ENCODE measurements at regions not wholly inside any gene's neighbourhood (a gene's known extent, or its start where the extent isn't known, plus 50 kb on each side); places are given as distances from the start of the nearest gene placed in this dataset.

GRCh38 chr1:5264476-5264875, 610.1 kb downstream of the AJAP1 start:
- no peak for DNase-seq

- DNase-seq: no peak
Measured at GRCh38 chr1:5256793-5257192, 602.4 kb downstream of the AJAP1 start.

DNA sequence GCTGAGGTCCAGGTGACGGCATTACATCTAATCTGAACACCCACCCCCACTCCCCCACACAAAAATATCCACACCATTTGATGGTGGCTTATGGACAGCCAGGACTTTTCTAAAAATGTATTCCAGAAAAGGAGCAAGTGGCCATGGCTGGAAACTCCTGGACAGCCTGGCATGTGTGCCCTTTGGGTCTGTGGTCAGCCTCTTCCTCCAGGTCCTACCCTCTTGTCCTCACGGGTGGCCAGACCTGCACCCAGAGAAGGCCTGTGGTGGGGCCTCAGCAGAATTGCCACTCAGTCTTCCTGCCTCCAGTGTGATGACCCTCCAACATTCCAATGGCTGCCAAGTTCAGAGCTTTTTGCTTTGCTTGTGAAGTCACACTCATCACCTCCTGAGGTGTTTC, 600.6 kb downstream of the AJAP1 start:
- DNase-seq: no peak

DNA sequence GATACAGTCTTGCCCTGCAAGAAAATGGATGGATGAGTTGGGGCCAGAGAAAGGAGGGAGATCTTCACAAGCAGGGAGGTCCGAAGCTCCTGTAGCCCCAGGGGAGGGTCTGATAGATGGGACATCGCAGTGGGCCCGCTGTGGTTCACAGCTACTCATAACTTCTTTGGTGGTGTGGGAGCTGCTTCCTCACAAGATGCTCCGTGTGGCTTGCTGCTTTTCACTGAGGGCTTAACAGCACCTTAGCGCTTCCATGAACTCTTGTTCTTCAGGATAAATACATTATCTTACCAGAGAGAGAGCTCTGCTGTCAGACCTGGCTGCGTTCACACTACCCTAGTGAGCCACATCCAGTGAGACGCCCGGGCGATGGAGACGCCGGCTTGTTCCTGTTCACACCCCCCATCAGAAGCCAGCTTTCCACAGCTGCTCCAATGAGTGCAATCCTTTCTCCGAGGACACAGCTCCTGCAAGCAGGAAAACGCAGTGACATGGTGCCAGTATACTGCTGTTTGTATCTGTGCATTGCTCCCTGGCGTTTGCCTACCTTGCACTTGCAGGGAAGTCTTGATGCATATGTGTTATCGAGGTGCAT, 599.8 kb downstream of the AJAP1 start:
- no peak for DNase-seq

GRCh38 chr1:5253036-5253435, 598.6 kb downstream of the AJAP1 start:
- no peak for DNase-seq

GRCh38 chr1:5250336-5250735, 595.9 kb downstream of the AJAP1 start:
- DNase-seq: no peak

- no peak for DNase-seq
Measured at GRCh38 chr1:5245348-5245747, 590.9 kb downstream of the AJAP1 start.

DNA sequence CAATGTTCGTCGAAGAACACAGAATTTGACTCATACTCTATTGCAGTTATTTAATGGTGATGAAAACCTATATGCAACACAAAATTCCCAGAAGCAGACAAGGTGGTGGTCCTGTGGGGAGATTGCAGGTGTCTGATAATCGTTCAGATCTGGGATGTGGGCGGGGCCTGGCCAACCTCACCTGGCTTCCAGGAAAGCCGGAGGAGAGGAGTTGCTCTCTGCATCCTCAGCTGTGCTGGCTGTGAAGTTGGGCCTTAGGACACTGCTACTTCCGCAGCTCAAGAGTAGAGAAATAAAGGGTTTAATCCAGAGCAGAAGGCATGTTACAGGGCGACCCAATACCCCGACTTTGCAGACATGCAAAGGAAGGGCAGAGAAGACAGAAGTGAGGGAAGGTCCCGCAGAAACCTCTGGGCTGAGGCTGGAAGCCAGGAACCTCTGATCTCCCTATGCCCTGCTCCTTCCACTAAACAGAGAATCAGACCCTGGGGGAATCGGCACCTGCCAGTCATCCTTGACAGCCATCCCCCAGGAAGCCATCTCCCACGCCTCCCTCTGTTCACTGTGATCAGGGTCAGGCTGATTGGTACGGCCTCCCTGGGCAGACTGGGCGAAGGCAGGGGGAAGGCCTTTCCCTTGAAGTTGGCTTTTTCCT, 590.3 kb downstream of the AJAP1 start:
- DNase-seq: no peak

DNA sequence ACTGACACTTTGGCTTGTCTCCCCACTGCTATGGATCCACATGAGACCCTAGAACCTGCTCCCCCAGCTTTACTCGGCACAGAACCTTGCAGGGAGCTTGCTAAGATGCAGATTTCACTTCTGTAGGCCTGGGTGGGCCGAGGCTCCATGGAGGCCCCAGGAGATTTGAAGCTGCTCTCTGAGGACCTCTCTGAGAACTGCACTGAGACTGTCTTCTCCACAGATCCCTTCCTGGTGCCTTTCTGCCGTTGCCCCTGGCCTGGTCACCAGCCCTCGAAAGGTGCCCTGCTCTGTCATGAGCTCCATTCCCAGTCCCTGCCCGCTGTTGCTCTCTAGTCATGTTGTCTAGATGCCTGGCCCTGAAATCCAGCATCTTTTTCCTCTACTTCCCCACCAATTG, 588.4 kb downstream of the AJAP1 start:
- DNase-seq: no peak

- DNase-seq: no peak
Measured at GRCh38 chr1:5239911-5240310, 585.5 kb downstream of the AJAP1 start.

DNA sequence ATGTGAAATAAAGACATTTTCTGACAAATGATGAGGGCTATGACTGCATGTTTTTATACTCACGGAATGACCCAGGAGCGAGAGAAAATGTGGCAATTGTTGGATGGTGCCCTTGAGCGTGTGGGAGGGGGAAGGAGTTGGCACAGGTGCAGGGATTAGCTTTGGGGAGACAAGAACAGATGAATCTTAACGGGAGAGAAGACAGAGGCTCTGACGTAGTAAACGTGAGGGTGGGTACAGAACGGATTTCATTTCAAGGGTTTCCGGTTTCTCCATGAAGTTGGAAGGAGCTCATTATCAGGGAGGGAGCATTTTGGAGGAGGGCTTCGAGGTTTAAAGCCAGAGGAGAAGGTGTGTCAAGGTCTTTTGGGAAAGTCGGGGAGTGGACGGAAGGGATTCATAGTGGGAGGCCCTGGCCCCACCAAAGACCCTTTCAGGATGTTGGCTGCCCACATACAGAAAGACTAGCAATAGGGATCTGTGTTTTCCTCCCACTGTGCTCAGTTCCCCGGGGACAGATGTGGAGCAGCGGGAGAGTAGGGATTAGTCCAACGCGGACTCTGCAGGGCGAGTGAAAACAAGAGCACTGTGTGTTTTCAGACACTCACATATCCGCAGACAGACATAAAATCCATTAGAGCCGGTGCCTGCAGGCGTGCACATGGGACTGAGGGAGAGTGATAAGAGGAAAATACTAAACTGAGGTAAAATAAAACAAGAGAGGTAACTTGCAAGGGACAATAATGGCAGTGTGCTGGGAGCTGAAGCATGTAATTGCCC, 584.1 kb downstream of the AJAP1 start:
- DNase-seq: no peak

DNA sequence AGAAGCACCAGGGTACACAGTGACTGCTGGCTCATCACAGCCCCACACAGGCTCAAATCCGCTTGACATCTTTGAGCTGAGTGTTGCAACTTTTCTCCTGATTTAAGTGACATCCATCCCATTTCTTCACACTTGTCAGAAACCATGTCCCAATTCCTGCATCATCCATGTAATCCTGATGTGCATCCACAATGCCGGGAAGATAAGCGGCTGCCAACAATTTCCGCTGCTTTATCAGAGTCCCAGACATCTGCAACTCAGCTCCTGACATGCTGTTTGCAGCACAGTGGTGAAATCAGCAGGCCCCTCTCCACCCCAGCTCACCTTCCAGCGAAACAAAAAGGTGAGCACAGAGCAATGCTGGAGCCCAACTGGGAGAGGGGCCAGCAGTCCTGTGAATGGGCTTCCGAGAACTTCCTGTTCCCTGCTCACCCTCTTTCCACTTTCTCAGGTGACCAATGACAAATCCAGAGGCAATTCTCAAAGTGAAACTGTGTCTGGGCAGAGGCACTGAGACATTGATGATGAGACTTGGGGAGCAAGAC, 581.0 kb downstream of the AJAP1 start:
- DNase-seq: no peak

DNA sequence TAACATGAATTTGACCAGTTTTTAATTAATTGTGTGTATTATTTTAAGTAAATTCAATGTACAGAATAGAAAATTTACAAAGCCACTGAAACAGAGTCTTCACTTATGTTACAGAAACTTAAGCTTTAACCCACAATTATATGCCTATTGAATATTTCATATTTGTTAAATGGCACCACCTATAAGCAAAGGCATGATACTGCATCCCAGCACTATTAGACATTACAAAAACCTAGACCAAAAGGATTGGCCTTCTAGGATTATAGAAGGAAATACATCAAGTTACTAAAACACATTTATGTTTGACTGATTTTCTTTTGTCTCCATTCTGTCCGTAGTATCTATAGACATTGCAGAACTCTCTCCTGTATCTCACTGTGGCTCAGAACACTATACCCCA, 578.1 kb downstream of the AJAP1 start:
- no peak for DNase-seq

DNA sequence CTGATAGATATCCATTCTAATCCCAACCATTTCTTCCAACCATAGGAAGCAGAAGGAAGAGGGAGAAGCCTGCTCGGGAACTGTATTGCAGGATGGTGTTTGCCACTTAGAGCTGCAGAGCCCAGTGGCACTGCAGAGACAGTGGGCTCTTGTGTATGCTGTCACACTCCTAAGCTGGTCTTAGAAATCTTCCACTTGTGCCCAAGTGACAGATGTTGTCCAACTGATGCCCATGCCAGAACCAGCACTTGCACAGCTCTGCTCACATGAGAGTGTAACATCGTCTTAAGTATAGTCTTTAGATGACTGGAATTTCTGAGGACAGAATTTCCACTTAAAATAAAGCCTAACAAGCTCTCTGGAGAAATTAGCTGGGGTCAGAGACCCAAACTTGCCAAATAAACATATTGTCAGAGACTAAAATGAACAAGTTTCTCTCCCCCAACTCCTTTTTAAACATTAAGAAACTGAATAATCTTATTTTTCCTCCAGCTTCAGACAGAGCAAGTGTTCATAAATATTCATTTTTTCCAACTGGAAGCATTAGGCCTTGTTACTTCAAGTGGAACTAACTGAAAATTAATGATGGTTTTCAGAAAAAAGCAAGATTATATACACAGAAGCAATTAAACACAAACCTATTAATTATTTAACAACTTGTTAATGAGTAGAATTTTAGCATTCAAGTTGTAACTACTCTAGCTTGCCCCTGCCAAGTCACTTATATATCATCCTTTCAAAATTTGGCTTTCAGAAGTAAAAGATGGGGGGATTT, 577.3 kb downstream of the AJAP1 start:
- no peak for DNase-seq

- DNase-seq: no peak
Measured at GRCh38 chr1:5227114-5227513, 572.7 kb downstream of the AJAP1 start.

DNA sequence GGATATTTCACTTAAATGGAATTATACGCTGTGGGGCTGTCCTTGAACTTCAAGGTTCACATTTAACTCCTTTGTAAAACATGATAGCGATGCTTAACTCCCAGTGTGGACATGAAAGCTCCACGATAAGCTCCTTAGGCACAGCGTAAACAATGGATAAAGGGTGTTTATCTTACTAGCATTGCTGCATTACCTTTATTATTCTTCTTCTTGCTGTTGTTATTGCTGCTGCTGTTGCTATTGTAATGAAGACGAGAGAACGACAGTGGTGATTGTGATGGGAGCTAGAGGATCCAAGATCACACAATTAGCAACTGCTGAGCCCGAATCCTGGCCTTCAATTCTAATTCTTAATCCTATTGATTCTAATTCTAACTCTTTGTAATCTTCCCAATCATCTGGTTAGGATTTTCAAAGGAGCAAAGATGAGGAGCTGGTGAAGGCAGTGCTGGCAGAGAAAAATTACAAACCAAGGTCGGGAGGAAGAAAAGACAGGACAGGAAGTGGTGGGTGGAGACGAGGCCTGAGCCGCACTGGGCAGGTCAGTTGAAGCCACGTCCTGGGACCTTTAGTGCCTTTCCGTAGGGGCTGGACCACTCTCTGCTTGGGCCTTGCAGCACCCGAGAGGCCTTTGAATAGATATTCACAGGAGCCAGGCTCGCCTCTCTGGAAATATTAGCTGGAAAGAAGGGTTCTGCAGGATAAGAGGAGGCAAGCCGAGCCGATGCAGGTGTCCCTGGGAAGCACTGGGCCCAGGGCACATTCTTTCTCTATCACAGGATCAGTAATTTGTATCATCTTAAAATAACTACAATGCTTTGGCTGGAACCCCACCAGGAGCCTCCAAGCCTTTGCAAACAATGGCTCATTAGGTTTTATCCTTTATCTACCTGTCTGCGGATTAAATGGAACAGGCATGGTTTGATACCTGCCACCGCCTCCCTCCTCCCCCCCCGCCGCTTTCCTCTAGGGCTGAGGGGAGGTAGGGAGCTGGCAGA, 571.6 kb downstream of the AJAP1 start:
- DNase-seq: no peak

- no peak for DNase-seq
Measured at GRCh38 chr1:5223206-5223605, 568.8 kb downstream of the AJAP1 start.

DNA sequence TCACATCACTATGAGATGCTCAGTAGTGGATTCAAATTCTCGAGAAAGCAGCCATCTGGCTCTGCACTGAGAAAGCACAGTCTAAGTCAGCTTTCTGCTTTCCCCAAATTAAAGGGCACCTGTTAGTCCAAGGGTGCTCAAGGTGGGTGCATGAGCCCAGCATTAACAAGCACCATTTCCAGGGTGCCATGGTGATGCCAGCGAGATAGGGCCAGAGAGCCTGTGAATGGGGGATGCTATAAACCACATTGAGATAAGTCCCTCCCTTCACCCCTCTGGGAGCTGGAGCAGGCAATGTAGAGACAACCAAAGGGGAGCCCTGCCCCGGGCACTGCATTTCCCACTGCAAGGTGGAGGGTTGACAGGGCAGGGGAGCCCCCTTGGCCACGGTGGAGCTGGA, 568.2 kb downstream of the AJAP1 start:
- no peak for DNase-seq

DNA sequence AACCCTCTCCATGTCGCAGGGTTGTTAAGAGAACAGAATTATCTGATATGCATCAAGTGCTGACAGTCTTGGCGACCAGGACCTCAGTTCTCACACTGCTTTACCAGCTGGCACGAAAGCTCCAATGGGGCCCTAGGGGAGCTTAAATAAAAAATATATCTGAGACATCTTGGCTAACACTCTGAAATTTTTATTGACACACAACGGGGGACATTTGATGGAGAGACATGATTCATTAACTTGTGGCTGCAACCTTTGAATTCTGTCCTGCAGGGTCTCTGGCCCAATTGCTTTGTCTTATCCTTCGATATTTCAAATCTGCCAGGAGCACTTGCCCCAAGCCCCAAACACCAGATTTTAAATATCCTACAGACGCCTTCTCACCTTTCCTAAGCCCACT, 567.0 kb downstream of the AJAP1 start:
- no peak for DNase-seq

GRCh38 chr1:5220821-5221220, 566.4 kb downstream of the AJAP1 start:
- DNase-seq: no peak

DNA sequence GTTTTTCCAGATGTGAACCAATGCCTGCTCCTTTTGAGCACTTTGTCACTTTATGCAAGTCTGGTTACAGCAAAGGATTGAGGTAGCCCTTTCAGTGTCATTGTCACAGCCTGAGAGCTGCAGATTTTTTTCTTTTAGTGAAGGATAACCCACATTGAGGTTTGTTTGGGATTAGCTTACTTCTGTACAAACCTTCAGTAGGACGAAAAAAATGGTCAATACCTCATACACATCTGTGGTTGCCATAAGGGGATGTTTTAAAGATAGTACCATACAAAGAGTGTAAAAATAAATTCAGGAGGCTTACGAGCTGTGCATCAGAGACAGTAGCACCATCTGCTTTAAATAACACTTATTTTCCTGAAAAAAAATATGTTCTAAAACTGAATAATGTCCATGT, 566.0 kb downstream of the AJAP1 start:
- DNase-seq: no peak

DNA sequence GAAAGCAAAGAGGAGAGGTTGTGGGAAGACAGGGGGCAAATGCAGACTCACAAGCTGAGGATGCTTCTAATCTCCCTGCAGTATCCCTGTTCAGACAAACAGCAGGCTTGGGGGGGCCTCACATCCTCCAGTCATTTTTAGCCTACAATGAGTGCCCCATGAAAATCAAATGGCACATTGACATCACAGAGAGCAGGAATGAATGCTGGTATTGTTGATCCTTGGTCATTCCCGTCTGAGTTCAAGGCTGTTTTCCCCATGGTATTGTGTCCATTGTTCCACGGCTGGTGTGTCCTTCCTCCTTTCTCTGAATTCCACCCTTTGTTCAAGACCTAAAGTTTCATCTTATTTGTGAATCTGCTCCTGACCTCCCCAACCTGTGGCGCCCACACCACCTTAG, 545.6 kb downstream of the AJAP1 start:
- DNase-seq: no peak
